K562 (cell line): ENCODE measurements at regions not wholly inside any gene's neighbourhood (a gene's known extent, or its start where the extent isn't known, plus 50 kb on each side); places are given as distances from the start of the nearest gene placed in this dataset.

Source experiments
- ATAC-seq: fragments of 200-7000 bp; cut with Tn5 transposase; 3 replicates; pipeline ENCODE4 v1.9.1; 2020; ENCODE audit warnings: moderate library complexity
- BruUV-seq: library from RNA; stranded (reverse); fragments of 400-500 nt; replicated peaks from 2 replicates; lab custom pipeline; 2021; lab: Mats Ljungman, UMichigan
- CTCF ChIA-PET: fragments of 300-600 bp; formaldehyde crosslinking; extraction: SDS; loops from one replicate; lab custom pipeline; 2021; ENCODE audit warnings: low intra/inter-chr PET ratio; lab: Yijun Ruan, JAX
- POLR2A ChIA-PET: fragments of 300-600, 350-650 bp; sonication (Branson Sonifier 250); formaldehyde crosslinking; extraction: SDS; loops from one replicate; lab custom pipeline; 2021; ENCODE audit warnings: antibody characterized with exemption, inconsistent platforms; lab: Yijun Ruan, JAX
- DNase-seq, 4 experiments: peaks; one replicate each; pipeline versions ENCODE4 v3.0.0 to v3.0.0-alpha.2; 2011 to 2018; ENCODE audit warnings: low spot score in 3 of 4, mixed read lengths in 3 of 4; ENCODE audit errors: extremely low read depth in 1 of 4
- FAIRE-seq: peaks from 2 replicates; lab custom pipeline; 2011; peaks lifted over from hg19 to GRCh38; lab: Jason Lieb, UNC
- H2AFZ ChIP-seq: 2 replicates; pipeline ENCODE4 v1.6.0; 2011; ENCODE audit warnings: low read depth, low read length, control low read depth, inconsistent platforms
- H3K27ac ChIP-seq: fragments of 200-600 bp; 3 replicates; pipeline ENCODE4 v1.8.0; 2011; ENCODE audit warnings: low read depth, mild to moderate bottlenecking, control low read depth, inconsistent platforms, low read length, moderate library complexity, mixed read lengths; ENCODE audit errors: extremely low read depth
- H3K27me3 ChIP-seq, 2 experiments: fragments of 300-600 bp in 1 of 2; 2 replicates in 1 of 2; 3 replicates in 1 of 2; pipeline versions ENCODE4 v1.6.0 to v1.8.0; 2011; ENCODE audit warnings: inconsistent platforms in 2 of 2, low read length in 2 of 2, mild to moderate bottlenecking in 1 of 2, mixed read lengths in 1 of 2, moderate library complexity in 1 of 2; ENCODE audit not compliant: control insufficient read depth in 2 of 2, insufficient read depth in 2 of 2
- H3K36me3 ChIP-seq: fragments of 300-600 bp; 3 replicates; pipeline ENCODE4 v1.8.0; 2011; ENCODE audit warnings: mild to moderate bottlenecking, low read length, inconsistent platforms; ENCODE audit not compliant: control insufficient read depth, insufficient read depth
- H3K4me1 ChIP-seq, 2 experiments: fragments of 200-600 bp in 1 of 2; replicated peaks in 1 of 2; 2 replicates in 1 of 2; 3 replicates in 1 of 2; pipeline versions ENCODE4 v1.5.1 to v1.8.0; 2011; ENCODE audit warnings: inconsistent platforms in 2 of 2, low read length in 2 of 2, mild to moderate bottlenecking in 1 of 2, mixed read lengths in 1 of 2, moderate library complexity in 1 of 2; ENCODE audit not compliant: control insufficient read depth in 2 of 2, insufficient read depth in 2 of 2
- H3K4me2 ChIP-seq: 2 replicates; pipeline ENCODE4 v1.6.1; 2011; ENCODE audit warnings: low read length, control low read depth, inconsistent platforms, mixed read lengths; ENCODE audit not compliant: insufficient read depth
- H3K4me3 ChIP-seq: fragments of 200-600 bp; sonication (generic), shearing (Covaris generic); 2 replicates; pipeline ENCODE4 v1.5.1; 2016; ENCODE audit warnings: control low read depth, inconsistent platforms
- H3K79me2 ChIP-seq: fragments of 200-600 bp; 3 replicates; pipeline ENCODE4 v1.8.0; 2011; ENCODE audit warnings: low read length, inconsistent platforms; ENCODE audit not compliant: control insufficient read depth, insufficient read depth
- H3K9ac ChIP-seq, 2 experiments: 2 replicates each; pipeline versions ENCODE4 v1.6.0 to v1.6.1; 2011; ENCODE audit warnings: low read depth in 2 of 2, low read length in 2 of 2, control low read depth in 1 of 2, inconsistent platforms in 1 of 2, mild to moderate bottlenecking in 1 of 2, mixed read lengths in 1 of 2; ENCODE audit not compliant: insufficient read depth in 1 of 2
- H3K9me1 ChIP-seq: one replicate; pipeline ENCODE4 v1.6.0; 2011; ENCODE audit warnings: inconsistent platforms, mild to moderate bottlenecking, low read length, moderate library complexity; ENCODE audit not compliant: control insufficient read depth, insufficient read depth
- H3K9me3 ChIP-seq: replicated peaks from 2 replicates; pipeline ENCODE4 v1.5.1; 2011; ENCODE audit warnings: low read depth, low read length, inconsistent platforms; ENCODE audit not compliant: control insufficient read depth, insufficient read depth
- H4K20me1 ChIP-seq: replicated peaks from 2 replicates; pipeline ENCODE4 v1.6.1; 2011; ENCODE audit warnings: low read length, inconsistent platforms, mixed read lengths; ENCODE audit not compliant: control insufficient read depth, insufficient read depth
- ARNT ChIP-seq, 2 experiments: fragments of 450-650 bp; IDR thresholded peaks; 2 replicates each; pipeline ENCODE4 v1.6.1; 2016; ENCODE audit warnings: mild to moderate bottlenecking in 1 of 2
- E2F1 ChIP-seq: sonication (generic); formaldehyde crosslinking; IDR thresholded peaks from 2 replicates; pipeline ENCODE4 v1.8.1; 2023; ENCODE audit warnings: mild to moderate bottlenecking, missing genetic modification reagents, moderate library complexity
- FOSL1 ChIP-seq: fragments of 200-800 bp; sonication (Bioruptor generic); conservative IDR thresholded peaks from 2 replicates; pipeline ENCODE4 v1.6.1; 2016; ENCODE audit warnings: missing genetic modification characterization, missing compliant biosample characterization
- GTF2E2 ChIP-seq: fragments of 200-800 bp; sonication (Bioruptor generic); IDR thresholded peaks from 2 replicates; pipeline ENCODE4 v1.6.1; 2016; ENCODE audit warnings: missing genetic modification characterization, missing compliant biosample characterization
- HMGXB4 ChIP-seq: sonication (generic); formaldehyde crosslinking; IDR thresholded peaks from 2 replicates; pipeline ENCODE4 v1.8.1; 2023; ENCODE audit warnings: mild to moderate bottlenecking, missing genetic modification reagents
- MLX ChIP-seq, 2 experiments: fragments of 450-650 bp in 1 of 2; sonication (generic) in 1 of 2; formaldehyde crosslinking; conservative IDR thresholded peaks; 2 replicates each; pipeline versions ENCODE4 v1.4.0 to v1.8.1; 2020 to 2022; ENCODE audit warnings: mild to moderate bottlenecking in 1 of 2, missing genetic modification reagents in 1 of 2
- MYC ChIP-seq, 2 experiments: fragments of 250-450 bp in 1 of 2; sonication (Bioruptor Pico) in 1 of 2; IDR thresholded peaks; 2 replicates each; pipeline versions ENCODE4 v1.5.1 to v1.6.1; 2012 to 2021; ENCODE audit warnings: low read depth in 2 of 2, borderline replicate concordance in 1 of 2, improper control_type of control experiment in 1 of 2, low read length in 1 of 2, mild to moderate bottlenecking in 1 of 2, moderate library complexity in 1 of 2
- POLR2H ChIP-seq: IDR thresholded peaks from 2 replicates; pipeline ENCODE4 v1.6.1; 2016; ENCODE audit warnings: missing genetic modification characterization, low read depth, mild to moderate bottlenecking, control low read depth, missing compliant biosample characterization, moderate library complexity
- POU5F1 ChIP-seq: fragments of 150-350 bp; IDR thresholded peaks from 2 replicates; pipeline ENCODE4 v1.6.1; 2014; ENCODE audit warnings: borderline replicate concordance, low read length, low read depth, mild to moderate bottlenecking; ENCODE audit not compliant: partially characterized antibody
- PREB ChIP-seq: sonication (generic); formaldehyde crosslinking; IDR thresholded peaks from 2 replicates; pipeline ENCODE4 v1.8.1; 2023; ENCODE audit warnings: mild to moderate bottlenecking, missing genetic modification reagents
- ZBTB33 ChIP-seq: sonication (generic); formaldehyde crosslinking; IDR thresholded peaks from 2 replicates; pipeline ENCODE4 v1.8.1; 2023; ENCODE audit warnings: mild to moderate bottlenecking, missing genetic modification reagents
- ZNF121 ChIP-seq: sonication (generic); formaldehyde crosslinking; conservative IDR thresholded peaks from 2 replicates; pipeline ENCODE4 v1.8.0; 2022; ENCODE audit warnings: missing genetic modification reagents
- ZNF143 ChIP-seq: sonication (generic); formaldehyde crosslinking; IDR thresholded peaks from 2 replicates; pipeline ENCODE4 v1.9.0; 2022; ENCODE audit warnings: mild to moderate bottlenecking, missing genetic modification reagents
- ZNF445 ChIP-seq: fragments of 250-450 bp; sonication (Bioruptor Pico); IDR thresholded peaks from 2 replicates; pipeline ENCODE4 v1.4.0; 2020; ENCODE audit warnings: low read depth, mild to moderate bottlenecking, moderate library complexity
- WGBS: fragments of 100-300 bp; shearing (Covaris generic); methylation state at CpG from one replicate; pipeline ENCODE4 v1.1.6; 2016; ENCODE audit warnings: low coverage, mixed read lengths; ENCODE audit not compliant: insufficient coverage; ENCODE audit errors: missing lambda C conversion rate; 5-methylcytosine and 5-hydroxymethylcytosine counted together
- in situ Hi-C: fragments of 300-500 bp; cut with MboI; formaldehyde crosslinking; loops from 4 replicates; pipeline ENCODE4 v1.15.0; 2018; ENCODE audit warnings: inconsistent platforms, mixed read lengths
- intact Hi-C: fragments of 100-400 bp; cut with micrococcal nuclease; formaldehyde crosslinking; loops from 2 replicates; pipeline ENCODE4 v1.14.2; 2022

GRCh38 chr16:85294810-85295508 is 182.7 kb upstream of the CIBAR2 start:
- H3K9me3 ChIP-seq: no peaks in the 10 kb centered on the region
- H4K20me1 ChIP-seq: peaks cover 8% of the 10 kb centered on the region; the same call in 1 of the 2 replicates
- peaks cover 18 to 36% of the 10 kb centered on the region in 2 experiments for H3K4me1 ChIP-seq
- 87% methylated on average over 25 of the region's 25 CpGs for WGBS
- no peak for DNase-seq
- no peak for FAIRE-seq
- in situ Hi-C loops: no loop called here
- no peaks in the 10 kb centered on the region; the same call in 2 of the 3 replicates for H3K36me3 ChIP-seq
- H3K27me3 ChIP-seq: no peaks in the 10 kb centered on the region
- no peak overlapping the region for H2AFZ ChIP-seq
- POLR2A ChIA-PET: no interaction called here
- CTCF ChIA-PET: no interaction called here
- no peak overlapping the region for H3K4me2 ChIP-seq
- H3K27ac ChIP-seq: no peak overlapping the region
- H3K79me2 ChIP-seq: no peaks in the 10 kb centered on the region
- no peak overlapping the region for H3K4me3 ChIP-seq
- peak overlapping the region in 1 of 2 experiments; percentile 60; a peak in 1 of 4 replicates for H3K9ac ChIP-seq
- no peaks in the 10 kb centered on the region for H3K9me1 ChIP-seq
- no peak for ATAC-seq
- intact Hi-C loops: no loop called here
- BruUV-seq: no TSS peak
- no peak for TF ChIP-seq FOSL1 (tag)
- TF ChIP-seq ZNF143 (CRISPR knock-in tag): no peak
- TF ChIP-seq MLX (CRISPR knock-in tag; conservative IDR thresholded peaks at IDR 0.05): no peak
- TF ChIP-seq E2F1 (CRISPR knock-in tag): no peak
- peak; percentile 69 for TF ChIP-seq ZNF121 (CRISPR knock-in tag)
- no peak for TF ChIP-seq PREB (CRISPR knock-in tag)
- no peak for TF ChIP-seq POLR2H (tag)
- no peak for TF ChIP-seq GTF2E2
- TF ChIP-seq ARNT (IDR thresholded peaks at IDR 0.05): no peak
- TF ChIP-seq HMGXB4 (CRISPR knock-in tag): no peak
- peak; percentile 75 for TF ChIP-seq ZBTB33
- TF ChIP-seq POU5F1: no peak
- no peak for TF ChIP-seq ZNF445 (CRISPR knock-in tag)
- no peak for TF ChIP-seq MYC (IDR thresholded peaks at IDR 0.05; ENCODE audit: low read depth, low read length)
- TF ChIP-seq MYC (CRISPR knock-in tag; IDR thresholded peaks at IDR 0.05; ENCODE audit: borderline replicate concordance, low read depth): no peak
